Stimulated activated CD8-positive, alpha-beta memory T cell treated with anti-CD3 and anti-CD28 coated beads, Interleukin-15, amount 100 ng/mL, for 1 hour (primary cell): ENCODE measurements at regions not wholly inside any gene's neighbourhood (a gene's known extent, or its start where the extent isn't known, plus 50 kb on each side); places are given as distances from the start of the nearest gene placed in this dataset.
"Not testable (repeated sequence)": the region's sequence is repeated elsewhere in the genome, so short reads cannot be mapped to it uniquely, and the experiment has no call there.

Experiments used
- DNase-seq: peaks from one replicate; pipeline ENCODE4 v3.0.0-alpha.2; 2020; ENCODE audit warnings: low read depth

DNA sequence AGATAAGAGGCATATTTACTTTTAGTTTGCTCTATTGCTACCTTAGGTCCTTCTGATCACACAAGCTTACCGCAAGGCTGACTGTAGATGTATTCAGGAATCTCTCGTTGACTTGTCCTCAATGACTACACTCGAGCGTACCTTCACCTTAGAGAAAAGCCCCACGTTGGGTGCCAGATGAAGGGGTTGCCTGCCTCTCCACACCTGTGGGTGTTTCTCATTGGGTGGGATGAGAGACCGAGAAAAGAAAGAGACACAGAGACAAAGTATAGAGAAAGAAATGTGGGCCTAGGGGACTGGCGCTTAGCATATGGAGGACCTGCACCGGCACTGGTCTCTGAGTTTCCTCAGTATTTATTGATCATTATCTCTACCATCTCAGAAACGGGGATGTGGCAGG, 51.8 kb downstream of the ASCL4 start:
- DNase-seq = no peak

DNA sequence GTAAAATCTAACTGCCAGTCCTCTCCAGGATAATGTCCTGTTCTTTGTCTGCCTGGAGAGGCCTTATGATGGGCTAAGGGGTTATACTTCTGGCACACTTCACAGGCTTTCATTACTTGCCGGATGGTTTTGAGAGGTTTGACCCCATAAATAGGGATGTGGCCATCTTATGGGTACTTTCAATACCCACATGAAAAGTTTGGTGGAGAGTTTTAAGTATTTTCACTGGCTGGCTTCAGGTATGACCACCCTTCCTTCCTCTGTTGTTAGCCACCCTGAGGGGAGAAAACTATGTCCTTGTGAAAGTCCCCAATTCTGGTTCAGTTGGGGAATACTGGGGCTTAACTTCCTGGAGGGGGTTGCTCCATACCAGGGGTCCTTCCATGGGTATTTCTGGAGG, 54.8 kb downstream of the ASCL4 start:
- no peak for DNase-seq

DNA sequence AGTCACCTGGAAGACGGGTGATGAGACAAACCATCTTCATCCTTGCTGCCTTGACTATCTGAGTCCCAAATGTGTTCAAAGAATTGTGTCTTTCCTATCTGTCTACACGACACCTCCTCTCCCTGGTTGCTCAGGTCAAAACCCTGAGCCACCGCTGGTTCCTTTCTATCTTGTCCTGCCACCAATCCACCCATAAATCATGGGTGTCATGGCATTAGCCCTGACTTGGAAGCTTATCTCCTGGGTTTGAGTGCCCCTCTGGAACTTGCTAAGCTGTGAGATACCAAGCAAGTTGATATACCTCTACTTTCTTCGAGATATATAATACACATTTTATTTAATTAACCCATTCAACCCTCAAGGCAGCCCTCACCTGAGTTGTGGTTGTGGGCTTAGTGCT, 57.9 kb downstream of the ASCL4 start:
- DNase-seq = no peak

DNA sequence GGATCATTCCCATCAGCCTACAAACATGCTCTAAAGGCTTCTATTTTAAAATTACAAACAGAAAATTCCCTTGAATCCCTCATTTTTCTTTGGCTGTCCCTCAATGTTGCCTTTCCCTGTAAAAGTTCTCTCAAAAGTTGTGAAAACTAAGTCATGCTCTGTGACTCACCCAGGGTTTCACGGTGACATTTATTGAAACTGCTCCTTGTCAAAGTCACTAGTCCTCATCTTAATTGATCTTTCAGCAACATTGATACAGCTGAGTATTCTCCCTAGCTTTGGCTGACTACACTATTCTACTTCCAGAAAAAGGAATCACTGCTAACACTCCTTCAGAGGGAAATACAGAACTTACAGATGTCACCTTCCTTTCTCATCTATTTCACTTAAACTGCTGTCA, 65.7 kb downstream of the ASCL4 start:
- DNase-seq = no peak

DNA sequence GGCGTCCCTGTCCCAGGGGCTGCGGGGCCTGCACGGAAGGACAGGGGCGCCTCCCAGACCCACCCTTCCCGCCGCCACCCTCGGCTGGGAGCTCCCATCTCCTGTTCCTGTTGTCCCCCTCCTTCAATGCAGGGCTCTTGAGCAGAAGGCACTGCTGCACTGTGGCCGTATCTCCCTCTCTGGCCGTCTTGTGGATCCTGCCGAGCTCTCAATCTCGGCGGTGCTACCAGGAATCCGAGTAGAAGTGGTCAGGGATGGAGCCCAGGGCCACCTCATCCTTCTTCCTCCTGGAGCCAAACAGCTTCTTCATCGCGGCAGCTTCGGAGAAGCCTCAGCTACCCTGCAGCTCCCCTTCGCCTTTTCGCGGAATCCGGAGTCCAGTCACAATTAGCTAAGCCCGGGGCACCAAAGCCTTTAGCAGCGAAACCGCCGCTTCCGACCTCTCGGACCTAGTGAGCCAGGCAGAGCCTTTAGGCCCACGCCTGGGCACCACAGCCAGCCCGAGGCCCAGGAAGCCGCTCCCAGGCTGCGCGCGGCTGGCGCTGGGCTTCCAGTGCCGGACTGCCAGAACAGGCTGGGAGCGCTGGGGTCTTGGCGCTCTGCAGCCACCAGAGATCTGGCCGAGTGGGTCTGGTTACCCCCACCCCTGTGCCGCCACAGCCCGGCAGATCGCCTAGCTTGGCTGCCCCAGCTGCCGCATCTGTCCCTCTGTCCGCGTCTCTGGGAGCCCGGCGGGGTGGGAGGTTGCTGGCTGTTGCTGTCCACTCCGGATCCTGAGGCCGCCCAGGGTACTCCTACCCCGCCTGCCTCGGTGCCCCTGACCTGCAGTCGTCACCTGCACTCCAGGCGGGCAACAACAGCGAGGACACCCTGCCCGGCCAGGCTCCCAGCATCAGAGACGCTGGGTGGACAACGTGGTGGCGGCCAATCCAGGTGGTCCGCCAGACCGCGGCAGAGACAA, 69.1 kb downstream of the ASCL4 start:
- DNase-seq = no peak

DNA sequence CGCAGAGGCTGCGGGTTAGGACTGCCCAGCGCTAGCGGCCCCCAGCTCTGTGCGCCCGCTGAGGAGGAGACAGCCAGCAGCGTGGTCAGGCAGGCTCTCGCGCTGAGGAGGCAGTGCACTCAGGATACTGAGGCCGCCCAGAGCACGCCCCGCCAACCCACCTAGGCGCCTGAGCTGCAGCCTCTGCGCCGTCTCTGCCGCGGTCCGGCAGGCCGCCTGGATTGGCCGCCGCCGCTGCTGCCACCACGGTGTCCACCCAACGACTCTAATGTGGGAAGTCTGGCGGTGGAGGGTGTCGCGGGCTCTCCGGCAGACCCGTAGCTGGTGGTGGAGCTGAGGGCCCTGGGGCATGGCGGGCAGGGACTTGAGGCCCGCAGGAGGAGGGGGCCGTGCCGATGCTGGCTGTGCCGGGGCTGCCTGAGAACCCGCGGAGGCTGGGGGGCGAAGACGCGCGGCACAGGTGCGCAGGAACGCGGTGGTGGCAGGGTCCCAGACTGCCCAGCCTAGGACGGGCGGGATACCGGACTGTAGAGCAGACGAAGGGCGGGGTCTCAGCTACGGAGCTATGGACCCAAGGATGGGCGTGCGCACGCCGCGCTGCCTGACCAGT, 69.9 kb downstream of the ASCL4 start:
- no peak for DNase-seq

DNA sequence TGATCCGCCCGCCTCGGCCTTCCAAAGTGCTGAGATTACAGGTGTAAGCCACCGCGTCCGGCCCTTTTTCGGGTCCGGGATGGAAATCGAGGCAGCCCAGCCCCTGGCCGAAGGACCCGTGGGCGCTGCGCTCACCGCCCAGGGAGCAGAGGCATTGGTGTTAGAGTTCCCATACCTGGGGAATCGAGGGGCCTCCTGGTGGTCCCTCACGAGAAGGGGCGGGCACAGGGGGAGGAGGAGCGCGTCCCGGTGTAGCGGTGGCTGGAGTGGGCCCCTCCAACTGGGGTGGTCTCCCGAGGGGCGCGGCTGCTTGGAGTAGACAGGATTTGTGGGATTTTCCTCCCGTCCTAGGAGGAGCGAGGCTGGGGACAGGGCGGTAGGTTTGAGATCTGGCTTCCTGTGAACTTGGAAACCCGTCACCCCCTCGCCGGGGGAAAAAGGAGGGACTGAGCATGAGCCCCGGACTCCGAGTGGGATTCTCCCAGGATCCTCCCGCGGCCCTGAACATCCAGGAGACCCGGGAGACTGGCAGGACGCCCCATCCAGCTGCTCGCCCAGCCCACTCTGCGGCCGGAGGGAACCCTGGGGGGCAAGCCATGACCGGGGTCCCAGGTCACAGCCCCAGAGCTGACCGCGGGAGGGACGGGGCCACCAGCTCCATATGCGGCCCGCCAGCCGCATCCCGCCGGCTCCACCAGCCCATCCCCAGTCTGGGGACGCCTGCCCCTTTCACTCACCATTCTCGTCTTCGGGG, 70.9 kb downstream of the ASCL4 start:
- DNase-seq = no peak

DNA sequence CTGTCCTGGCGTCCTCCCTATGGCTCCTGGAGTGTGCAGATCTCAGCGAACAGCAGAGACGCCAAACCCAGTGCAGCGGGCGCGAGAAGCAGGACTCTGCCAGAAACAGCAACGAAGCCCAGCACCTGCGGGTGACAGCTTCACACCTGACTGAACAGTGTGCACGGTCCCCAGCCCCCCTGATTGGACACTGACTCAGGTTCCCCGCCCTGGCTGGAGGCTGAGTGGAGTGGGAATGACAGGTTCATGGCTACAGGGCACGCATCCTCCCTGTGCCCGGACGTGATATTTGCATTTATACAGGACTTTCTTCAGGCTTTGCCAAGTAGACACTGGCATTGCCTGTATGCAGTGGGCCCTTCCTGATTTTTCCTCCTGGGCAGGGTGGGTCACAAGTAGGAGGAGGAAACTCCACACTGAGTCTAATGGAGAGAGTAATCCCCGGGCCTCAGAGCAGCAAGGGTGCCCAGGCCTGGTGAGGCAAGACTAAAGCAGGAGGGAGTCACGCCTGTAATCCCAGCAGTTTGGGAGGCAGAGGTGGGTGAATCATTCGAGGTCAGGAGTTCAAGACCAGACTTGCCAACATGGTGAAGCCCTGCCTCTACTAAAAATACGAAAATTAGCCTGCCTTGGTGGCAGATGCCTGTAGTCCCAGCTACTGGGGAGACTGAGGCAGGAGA, 71.6 kb downstream of the ASCL4 start:
- DNase-seq = no peak

DNA sequence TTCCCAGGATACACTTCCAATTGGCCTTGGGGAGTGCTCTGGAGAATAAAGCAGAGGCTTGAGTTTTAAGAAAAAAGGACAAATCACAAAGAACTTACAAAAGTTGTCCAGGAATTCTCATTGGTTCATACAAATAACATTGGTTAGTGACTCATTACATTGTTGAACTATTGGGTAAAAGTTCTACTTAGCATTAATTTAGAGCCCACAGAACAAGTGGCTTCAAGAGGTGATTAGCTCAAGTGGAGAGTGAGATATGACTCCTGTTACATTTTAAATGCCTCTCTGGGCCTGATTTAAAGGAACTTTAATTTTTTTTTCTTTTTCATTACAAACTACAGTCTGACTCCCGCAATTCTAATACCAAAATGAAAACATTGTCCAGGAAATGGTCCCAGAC, 72.9 kb downstream of the ASCL4 start:
- no peak for DNase-seq

DNA sequence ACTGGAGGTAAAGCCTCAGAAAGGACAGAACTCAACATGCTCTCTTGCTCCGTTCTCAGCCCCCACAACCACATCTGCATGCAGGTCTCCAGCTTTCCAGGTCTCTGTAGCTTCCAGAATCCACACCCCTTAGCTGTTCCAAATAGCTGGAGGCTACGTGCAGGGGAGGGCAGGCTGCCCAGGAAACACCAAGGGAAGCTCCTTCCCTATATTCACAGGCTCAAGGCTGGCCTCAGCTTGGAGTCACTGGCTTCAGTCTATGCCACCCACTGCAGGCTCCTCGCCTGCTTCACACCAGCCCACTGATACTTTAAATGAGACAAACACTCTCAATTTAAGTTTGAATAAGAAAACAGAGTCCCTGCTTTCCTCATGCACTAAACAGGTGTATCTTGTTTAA, 73.3 kb downstream of the ASCL4 start:
- no peak for DNase-seq

DNA sequence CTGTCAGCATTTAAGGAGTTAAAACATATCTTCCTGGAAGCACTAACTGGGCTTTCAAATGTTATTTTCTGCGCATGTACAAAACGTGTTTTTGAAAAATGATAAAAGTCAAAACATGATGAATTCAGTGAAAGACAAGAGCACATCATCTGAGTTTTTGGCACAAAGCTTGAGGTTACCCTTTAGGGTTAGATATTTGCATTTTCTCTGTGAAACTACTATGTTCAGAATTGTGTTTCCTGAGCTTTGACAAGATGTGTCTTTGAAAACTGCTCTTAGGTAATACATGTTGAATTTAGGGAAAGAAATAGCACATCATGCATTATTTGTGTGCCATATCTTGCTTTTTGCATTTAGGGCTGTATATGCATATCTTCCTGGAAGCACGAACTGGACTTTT, 79.0 kb downstream of the ASCL4 start:
- DNase-seq = no peak

DNA sequence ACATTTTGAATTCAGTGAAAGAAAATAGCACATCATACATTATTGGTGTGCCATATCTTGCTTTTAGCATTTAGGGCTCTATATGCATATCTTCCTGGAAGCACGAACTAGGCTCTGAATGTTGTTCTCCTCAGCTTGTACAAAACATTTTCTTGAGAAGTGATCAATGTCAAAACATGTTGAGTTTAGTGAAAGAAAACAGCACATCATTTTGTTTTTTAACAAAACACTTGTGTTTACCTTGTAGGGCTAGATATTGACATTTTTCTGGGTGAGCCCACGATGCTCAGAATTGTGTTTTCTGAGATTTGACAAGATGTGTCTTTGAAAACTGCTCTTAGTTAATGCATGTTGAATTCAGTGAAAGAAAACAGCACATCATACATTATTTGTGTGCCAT, 81.0 kb downstream of the ASCL4 start:
- no peak for DNase-seq

DNA sequence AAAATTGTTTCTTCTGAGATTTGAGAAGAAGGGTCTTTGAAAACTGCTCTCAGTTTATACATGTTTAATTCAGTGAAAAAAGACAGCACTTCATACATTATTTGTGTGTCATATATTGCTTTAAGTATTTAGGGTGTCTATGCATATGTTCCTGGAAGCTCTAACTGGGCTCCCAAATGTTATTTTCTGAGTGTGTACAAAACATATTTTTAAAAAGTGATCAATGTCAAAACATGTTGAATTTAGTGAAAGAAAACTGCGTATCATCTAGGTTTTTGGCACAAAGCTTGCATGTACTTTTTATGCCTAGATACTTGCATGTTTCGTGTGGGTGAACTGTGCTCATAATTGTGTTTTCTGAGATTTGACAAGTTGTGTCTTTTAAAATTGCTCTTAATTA, 81.6 kb downstream of the ASCL4 start:
- DNase-seq = no peak

DNA sequence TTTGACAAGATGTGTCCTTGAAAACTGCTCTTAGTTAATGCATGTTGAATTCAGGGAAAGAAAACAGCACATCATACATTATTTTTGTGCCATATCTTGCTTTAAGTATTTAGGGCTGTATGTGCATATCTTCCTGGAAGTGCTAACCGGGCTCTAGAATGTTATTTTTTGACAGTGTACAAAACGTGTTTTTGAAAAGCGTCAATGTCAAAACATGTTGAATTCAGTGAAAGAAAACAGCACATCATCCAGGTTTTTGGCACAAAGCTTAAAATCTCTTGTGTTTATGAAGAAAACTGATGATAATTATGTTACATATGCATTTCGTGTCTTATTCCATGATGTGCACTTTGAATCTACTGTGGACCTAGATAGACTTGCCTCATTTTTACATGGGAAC, 82.7 kb downstream of the ASCL4 start:
- DNase-seq = no peak

DNA sequence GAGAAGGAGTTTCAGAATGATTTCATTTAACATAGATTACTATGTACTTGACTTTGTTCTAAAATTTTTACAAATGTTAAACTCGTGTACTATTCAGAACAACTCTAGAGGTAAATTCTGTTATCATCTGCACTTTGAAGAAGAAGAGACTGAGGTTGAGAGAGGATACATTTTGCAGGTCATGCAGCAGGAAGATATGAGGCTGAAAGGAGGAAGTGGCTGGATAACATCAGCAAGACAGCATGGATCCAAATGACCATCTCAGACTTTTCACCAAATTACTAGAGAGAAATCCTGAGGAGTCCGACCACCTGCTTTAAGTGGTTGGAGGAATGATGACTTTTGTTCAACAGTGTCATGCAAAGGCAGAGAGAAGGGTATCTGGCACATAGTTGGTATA, 84.9 kb downstream of the ASCL4 start:
- no peak for DNase-seq

DNA sequence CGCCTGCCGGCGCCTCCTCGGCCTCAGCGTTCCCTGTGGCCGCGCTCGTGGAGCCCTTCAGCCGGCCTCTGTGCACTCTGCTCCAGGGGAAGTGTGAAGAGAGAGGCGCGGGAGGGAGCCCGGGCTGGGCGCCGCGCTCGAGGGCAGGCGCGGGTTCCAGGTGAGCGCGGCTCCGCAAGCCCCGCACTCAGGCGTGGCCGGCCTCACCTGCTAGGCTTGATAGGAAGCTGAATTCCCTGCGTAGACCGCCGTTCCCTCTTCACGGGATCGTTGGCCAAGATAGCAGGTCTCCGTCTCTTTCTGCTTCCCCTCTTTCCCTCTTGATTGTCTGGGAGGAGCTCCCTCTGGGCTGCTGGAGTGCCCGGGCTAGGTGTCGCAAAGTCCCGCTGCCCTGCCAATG, 89.7 kb downstream of the ASCL4 start:
- no peak for DNase-seq

DNA sequence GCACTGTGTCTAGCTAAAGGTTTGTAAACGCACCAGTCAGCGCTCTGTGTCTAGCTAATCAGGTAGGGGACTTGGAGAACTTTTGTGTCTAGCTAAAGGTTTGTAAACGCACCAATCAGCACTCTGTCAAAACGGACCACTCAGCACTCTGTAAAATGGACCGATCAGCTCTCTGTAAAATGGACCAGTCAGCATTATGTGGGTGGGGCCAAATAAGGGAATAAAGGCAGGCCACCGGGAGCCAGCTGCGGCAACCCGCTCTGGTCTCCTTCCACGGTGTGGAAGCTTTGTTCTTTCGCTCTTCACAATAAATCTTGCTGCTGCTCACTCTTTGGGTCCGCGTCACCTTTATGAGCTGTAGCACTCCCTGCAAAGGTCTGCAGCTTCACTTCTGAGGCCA, 90.2 kb downstream of the ASCL4 start:
- not testable (repeated sequence) for DNase-seq

DNA sequence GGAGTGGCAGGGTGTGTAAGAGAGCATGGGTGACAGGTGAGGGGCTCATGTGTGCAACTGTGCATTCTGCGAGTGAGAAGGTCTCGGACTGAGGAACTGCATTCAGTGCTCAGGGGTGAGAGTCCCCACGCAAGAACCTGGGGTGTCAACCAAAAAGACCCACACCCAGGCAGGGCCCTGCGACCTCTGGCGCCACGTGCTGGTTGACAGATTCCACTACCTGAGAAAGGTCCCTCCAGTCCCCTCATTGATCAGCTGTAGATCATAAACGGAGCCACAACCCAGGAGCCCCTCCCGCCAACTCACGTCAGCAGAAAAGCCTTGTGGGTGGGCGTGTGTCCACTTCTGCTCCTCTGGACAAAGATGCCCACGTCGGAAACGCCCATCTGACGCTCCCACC, 98.7 kb downstream of the ASCL4 start:
- no peak for DNase-seq

DNA sequence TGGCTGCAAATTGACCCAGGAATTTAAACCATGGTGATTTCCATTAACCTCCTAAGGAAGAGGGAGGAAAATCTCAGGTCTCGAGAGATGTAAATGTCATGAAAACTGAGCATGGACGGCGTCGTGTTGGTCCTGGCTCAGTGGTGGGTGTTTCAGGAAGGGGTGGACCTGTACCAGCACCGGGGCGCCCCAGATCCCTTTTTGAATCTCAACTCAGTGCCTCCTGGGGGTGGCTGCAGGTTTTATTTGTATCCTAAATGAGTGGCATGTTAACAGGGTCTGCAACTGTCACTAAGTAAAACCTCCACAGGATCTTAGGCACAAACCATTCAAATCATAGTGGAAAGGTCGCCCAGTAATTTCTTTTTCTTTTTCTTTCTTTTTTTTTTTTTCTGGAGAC, 101.3 kb downstream of the ASCL4 start:
- no peak for DNase-seq

DNA sequence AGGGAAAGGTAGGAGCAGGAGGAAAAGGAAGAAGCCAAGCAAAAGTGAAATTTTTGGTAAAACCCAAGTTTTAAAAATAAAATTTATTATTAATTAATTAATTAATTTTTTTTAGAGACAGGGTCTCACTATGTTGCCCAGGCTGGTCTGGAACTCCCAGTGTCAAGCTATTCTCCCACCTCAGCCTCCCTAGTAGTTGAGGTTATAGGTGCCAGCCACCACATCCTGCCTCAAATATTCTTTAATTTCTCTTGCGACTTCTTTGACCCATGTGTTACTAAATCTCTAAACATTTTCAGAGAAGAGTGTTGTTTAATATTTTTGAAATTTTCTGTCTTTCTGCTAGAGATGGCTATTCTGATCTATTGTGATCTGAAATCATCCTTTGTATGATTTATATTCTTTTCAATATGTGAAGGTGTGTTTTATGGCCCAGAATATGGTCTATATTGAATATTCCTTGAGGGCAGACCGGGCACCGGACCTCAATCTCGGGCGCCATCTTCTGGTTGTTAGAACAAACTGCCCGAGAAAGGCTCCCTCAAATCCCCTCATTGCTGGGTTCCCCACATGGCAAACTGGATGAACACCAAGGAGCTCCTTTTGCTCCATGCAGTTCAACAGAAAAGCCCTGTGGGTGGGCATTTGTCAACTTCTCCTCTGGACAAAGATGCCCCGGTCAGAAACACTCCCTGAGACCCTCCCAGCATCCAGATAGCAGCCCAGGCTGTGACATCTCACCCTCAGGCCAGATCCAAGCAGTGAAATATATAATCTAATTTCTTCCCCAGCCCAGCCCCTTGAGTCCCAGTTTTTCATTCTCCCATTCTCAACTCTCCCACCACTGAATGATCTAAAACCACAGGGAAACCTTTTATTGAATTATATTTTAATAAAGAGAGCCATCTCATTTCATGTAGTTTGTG, 110.5 kb downstream of the ASCL4 start:
- DNase-seq = no peak

DNA sequence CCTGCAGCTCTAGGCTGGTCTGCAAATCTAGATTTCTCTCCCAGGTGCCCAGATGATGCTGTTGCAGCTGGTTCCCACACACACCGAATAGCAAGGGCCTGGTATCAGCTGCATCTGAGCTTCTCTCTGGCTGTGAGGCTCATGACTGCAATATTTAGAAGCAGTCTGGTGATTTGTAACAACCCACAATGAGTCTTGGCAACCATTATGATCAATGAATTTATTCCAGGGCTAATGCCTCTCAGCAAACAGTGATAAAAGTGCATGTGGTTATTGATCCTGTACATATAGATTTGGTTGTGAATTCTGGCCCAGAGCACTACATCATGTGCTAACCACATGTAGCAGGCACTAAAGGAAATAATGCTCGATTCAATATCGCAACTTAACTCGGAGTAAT, 114.3 kb downstream of the ASCL4 start:
- DNase-seq = no peak
